ENCODE measurements at regions not wholly inside any gene's neighbourhood (a gene's known extent, or its start where the extent isn't known, plus 50 kb on each side); places are given as distances from the start of the nearest gene placed in this dataset.

GRCh38 chr10:118812393-118812740 lies 57.6 kb upstream of the CACUL1 start:
- TF ChIP-seq ZNF274 (IDR thresholded peaks at IDR 0.05; ENCODE audit: low read length): no peak
- no peak for TF ChIP-seq ZNF274 (tag by site-specific recombination; IDR thresholded peaks at IDR 0.05; ENCODE audit: borderline replicate concordance)
- no peak for TF ChIP-seq ZNF449 (tag by site-specific recombination; IDR thresholded peaks at IDR 0.05)
